ENCODE measurements at regions not wholly inside any gene's neighbourhood (a gene's known extent, or its start where the extent isn't known, plus 50 kb on each side); places are given as distances from the start of the nearest gene placed in this dataset.

GRCh38 chr18:30302181-30302580 is 740.4 kb downstream of the DSC3 start:
- H3K27me3 ChIP-seq (ENCODE audit: insufficient read depth, low read length), result no peaks in the 10 kb centered on the region
- H4K20me1 ChIP-seq (ENCODE audit: control insufficient read depth, insufficient read depth, insufficient read length), result no peaks in the 10 kb centered on the region
- H3K79me2 ChIP-seq (ENCODE audit: insufficient read depth, low read length), result no peaks in the 10 kb centered on the region
- TF ChIP-seq CTCF (conservative IDR thresholded peaks at IDR 0.05), result no peak
- H3K23me2 ChIP-seq (ENCODE audit: insufficient read length, low read depth, low read length, poor library complexity, severe bottlenecking), result no peaks in the 10 kb centered on the region
- no peaks in the 10 kb centered on the region for H3K36me3 Mint-ChIP-seq (ENCODE audit: insufficient read depth in 1 of 3, low read depth in 3 of 3)
- H2BK12ac ChIP-seq (ENCODE audit: insufficient read length, low read depth, low read length), result no peak overlapping the region
- H2BK20ac ChIP-seq (ENCODE audit: low read depth, low read length, poor library complexity, severe bottlenecking), result no peak overlapping the region
- no peak overlapping the region for H2AFZ ChIP-seq (ENCODE audit: low read length)
- no peak overlapping the region for H3K18ac ChIP-seq (ENCODE audit: insufficient read length, low read depth, low read length)
- no peak overlapping the region for H3K27ac ChIP-seq (ENCODE audit: insufficient read length, low read depth, low read length)
- no peak overlapping the region for H4K5ac ChIP-seq (ENCODE audit: insufficient read length, low read depth, low read length)
- no peak overlapping the region for H2BK15ac ChIP-seq (ENCODE audit: low read depth, low read length)
- no peaks in the 10 kb centered on the region for H3K4me1 ChIP-seq (ENCODE audit: insufficient read depth, low read length)
- H2BK5ac ChIP-seq (ENCODE audit: insufficient read length, low read length), result no peak overlapping the region
- no peak overlapping the region for H3K4ac ChIP-seq (ENCODE audit: low read depth, low read length)
- no peaks in the 10 kb centered on the region for H3K9me3 Mint-ChIP-seq
- no peaks in the 10 kb centered on the region for H3K9me3 ChIP-seq (ENCODE audit: control insufficient read depth, low read depth, low read length)
- no peak overlapping the region for H3K23ac ChIP-seq (ENCODE audit: insufficient read length, low read depth, low read length)
- H2AK5ac ChIP-seq (ENCODE audit: insufficient read length, low read length), result no peak overlapping the region
- H3T11ph ChIP-seq (ENCODE audit: low read length), result no peak overlapping the region
- no peak overlapping the region for H3K4me2 ChIP-seq (ENCODE audit: insufficient read depth, insufficient read length, low read length)
- H3K56ac ChIP-seq (ENCODE audit: insufficient read length, low read depth, low read length), result no peak overlapping the region
- no peak for DNase-seq
- H3K9ac ChIP-seq (ENCODE audit: extremely low read depth, insufficient read length, low read length), result no peak overlapping the region
- H3K14ac ChIP-seq (ENCODE audit: insufficient read depth, low read length), result no peak overlapping the region
- H3K4me1 Mint-ChIP-seq, result 0 out of 4 replicates have a peak, but pooled peaks cover 0 to 3% of the 10 kb centered on the region in 2 experiments
- H4K91ac ChIP-seq (ENCODE audit: insufficient read length, low read depth, low read length), result no peak overlapping the region
- H3K27ac Mint-ChIP-seq, result no peak overlapping the region
- H2BK120ac ChIP-seq (ENCODE audit: low read depth, low read length, poor library complexity, severe bottlenecking), result no peak overlapping the region
- H3K79me1 ChIP-seq (ENCODE audit: insufficient read depth, low read depth, low read length, poor library complexity, severe bottlenecking), result no peaks in the 10 kb centered on the region
- no peaks in the 10 kb centered on the region for H3K27me3 Mint-ChIP-seq (ENCODE audit: low read depth)
- H3K4me3 Mint-ChIP-seq, result no peak overlapping the region
- H4K8ac ChIP-seq (replicated peaks; ENCODE audit: insufficient read length, low read depth, low read length), result no peak overlapping the region
